Right atrium auricular region (tissue), 2 donors: ENCODE measurements at regions not wholly inside any gene's neighbourhood (a gene's known extent, or its start where the extent isn't known, plus 50 kb on each side); places are given as distances from the start of the nearest gene placed in this dataset.

Source experiments
- DNase-seq: peaks from one replicate; pipeline ENCODE4 v3.0.0-alpha.2; 2019; ENCODE audit warnings: low spot score
- H3K27ac ChIP-seq, 2 donors: fragments of 200-600 bp; sonication (generic); 1 replicate in 1 of 2; 2 replicates in 1 of 2; pipeline ENCODE4 v1.5.1; 2016 to 2019
- H3K27me3 ChIP-seq, 2 donors: fragments of 200-600 bp; sonication (generic); one replicate each; pipeline versions ENCODE4 v1.5.1 to v1.6.0; 2017 to 2019
- H3K36me3 ChIP-seq: fragments of 200-600 bp; sonication (generic); one replicate; pipeline ENCODE4 v1.5.1; 2016
- H3K4me1 ChIP-seq, 2 donors: fragments of 200-600 bp; sonication (generic); one replicate each; pipeline versions ENCODE4 v1.5.1 to v1.6.0; 2017 to 2019
- H3K4me3 ChIP-seq, 2 donors: fragments of 200-600 bp; sonication (generic); 1 replicate in 1 of 2; 2 replicates in 1 of 2; pipeline ENCODE4 v1.5.1; 2017 to 2019; ENCODE audit warnings: mild to moderate bottlenecking in 1 of 2, moderate library complexity in 1 of 2
- H3K9me3 ChIP-seq, 2 donors: fragments of 200-600 bp; sonication (generic); one replicate each; pipeline ENCODE4 v1.5.1; 2019
- CTCF ChIP-seq, 2 donors: fragments of 200-600 bp; sonication (generic); IDR thresholded peaks; one replicate each; pipeline ENCODE4 v1.5.1; 2019; ENCODE audit warnings: antibody characterized with exemption in 2 of 2

- H3K36me3 ChIP-seq: no peaks in the 10 kb centered on the region
- H3K27me3 ChIP-seq: no peaks in the 10 kb centered on the region
- TF ChIP-seq CTCF (IDR thresholded peaks at IDR 0.05): no peak
- peaks cover 0 to 10% of the 10 kb centered on the region in 2 donors for H3K9me3 ChIP-seq
- no peak overlapping the region for H3K27ac ChIP-seq
- peaks cover 0 to 6% of the 10 kb centered on the region in 2 donors for H3K4me1 ChIP-seq
- H3K4me3 ChIP-seq: no peak overlapping the region
- DNase-seq: no peak
Measured at GRCh38 chr12:115023279-115024265, 339.6 kb upstream of the TBX3 start.

- DNase-seq: no peak
- H3K9me3 ChIP-seq: peaks cover 0 to 10% of the 10 kb centered on the region in 2 donors
- H3K36me3 ChIP-seq: no peaks in the 10 kb centered on the region
- no peaks in the 10 kb centered on the region for H3K27me3 ChIP-seq
- H3K27ac ChIP-seq: no peak overlapping the region
- TF ChIP-seq CTCF (IDR thresholded peaks at IDR 0.05): no peak
- peaks cover 0 to 6% of the 10 kb centered on the region in 2 donors for H3K4me1 ChIP-seq
- H3K4me3 ChIP-seq: no peak overlapping the region
Measured at GRCh38 chr12:115020091-115020490, 336.1 kb upstream of the TBX3 start.

GRCh38 chr12:115017346-115017745 lies 333.4 kb upstream of the TBX3 start:
- no peak for TF ChIP-seq CTCF (IDR thresholded peaks at IDR 0.05)
- H3K9me3 ChIP-seq: peaks cover 0 to 10% of the 10 kb centered on the region in 2 donors
- H3K27me3 ChIP-seq: no peaks in the 10 kb centered on the region
- H3K27ac ChIP-seq: no peak overlapping the region
- H3K36me3 ChIP-seq: no peaks in the 10 kb centered on the region
- H3K4me3 ChIP-seq: no peak overlapping the region
- H3K4me1 ChIP-seq: no peaks in the 10 kb centered on the region
- DNase-seq: no peak

GRCh38 chr12:115013236-115013981 lies 329.4 kb upstream of the TBX3 start:
- no peak for TF ChIP-seq CTCF (IDR thresholded peaks at IDR 0.05)
- no peaks in the 10 kb centered on the region for H3K4me1 ChIP-seq
- no peak overlapping the region for H3K27ac ChIP-seq
- no peaks in the 10 kb centered on the region for H3K36me3 ChIP-seq
- DNase-seq: no peak
- no peaks in the 10 kb centered on the region for H3K9me3 ChIP-seq
- H3K4me3 ChIP-seq: no peak overlapping the region
- no peaks in the 10 kb centered on the region for H3K27me3 ChIP-seq

- Histone ChIP-seq H3K27me3 (no peaks in the 10 kb centered on the region), H3K4me1 (no peaks in the 10 kb centered on the region), H3K27ac (no peak overlapping the region), H3K4me3 (no peak overlapping the region), H3K36me3 (no peaks in the 10 kb centered on the region), H3K9me3 (no peaks in the 10 kb centered on the region)
- no peak for DNase-seq
- TF ChIP-seq CTCF (IDR thresholded peaks at IDR 0.05): no peak
Measured at GRCh38 chr12:115012861-115013235, 328.9 kb upstream of the TBX3 start.
